ENCODE measurements at regions not wholly inside any gene's neighbourhood (a gene's known extent, or its start where the extent isn't known, plus 50 kb on each side); places are given as distances from the start of the nearest gene placed in this dataset.

DNA sequence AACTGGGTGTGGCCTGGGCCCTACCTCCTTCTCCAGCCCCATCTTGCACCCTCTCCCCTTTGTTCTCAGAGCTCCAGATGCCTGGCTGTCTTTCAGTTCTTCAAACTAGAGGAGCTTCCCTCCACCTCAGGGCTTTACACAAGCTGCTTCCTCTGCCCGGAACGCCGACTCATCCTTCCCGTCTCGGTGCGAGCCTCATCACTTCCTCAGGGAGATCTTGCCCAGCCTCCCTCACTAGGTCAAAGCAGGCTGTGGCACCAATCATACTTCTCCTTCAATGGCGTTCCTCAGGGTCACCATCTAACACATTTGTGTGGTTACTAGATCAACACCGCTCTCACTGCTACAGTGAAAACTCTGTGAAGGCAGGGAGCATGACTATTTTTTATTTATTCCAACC is 56.2 kb upstream of the ZSWIM6 start:
- no TSS peak for BruUV-seq (replicated peaks)
- Histone ChIP-seq H4K20me1 (ENCODE audit: insufficient read depth) (no peaks in the 10 kb centered on the region), H3K79me2 (ENCODE audit: low read depth) (no peaks in the 10 kb centered on the region), H3K36me3 (ENCODE audit: low read depth) (no peaks in the 10 kb centered on the region), H3K27me3 (ENCODE audit: insufficient read depth, low read depth) (no peaks in the 10 kb centered on the region), H3K27ac (peak overlapping the region; percentile 22; the same call in 1 of the 2 replicates), H3K9me2 (ENCODE audit: insufficient read depth) (no peaks in the 10 kb centered on the region), H3F3A (ENCODE audit: insufficient read depth, low read depth) (peaks cover 8% of the 10 kb centered on the region; the same call in 1 of the 2 replicates), H3K4me3 (no peak overlapping the region), H3K9me3 (ENCODE audit: insufficient read depth, low read depth) (no peaks in the 10 kb centered on the region), H3K4me1 (replicated peaks; ENCODE audit: insufficient read depth) (peaks cover 19% of the 10 kb centered on the region), H2AFZ (no peak overlapping the region; the same call in 1 of the 2 replicates), H3K4me2 (no peak overlapping the region)
- intact Hi-C loops (cut with micrococcal nuclease; ENCODE audit: unreplicated experiment) = no loop called here
- TF ChIP-seq, protein P1, sequence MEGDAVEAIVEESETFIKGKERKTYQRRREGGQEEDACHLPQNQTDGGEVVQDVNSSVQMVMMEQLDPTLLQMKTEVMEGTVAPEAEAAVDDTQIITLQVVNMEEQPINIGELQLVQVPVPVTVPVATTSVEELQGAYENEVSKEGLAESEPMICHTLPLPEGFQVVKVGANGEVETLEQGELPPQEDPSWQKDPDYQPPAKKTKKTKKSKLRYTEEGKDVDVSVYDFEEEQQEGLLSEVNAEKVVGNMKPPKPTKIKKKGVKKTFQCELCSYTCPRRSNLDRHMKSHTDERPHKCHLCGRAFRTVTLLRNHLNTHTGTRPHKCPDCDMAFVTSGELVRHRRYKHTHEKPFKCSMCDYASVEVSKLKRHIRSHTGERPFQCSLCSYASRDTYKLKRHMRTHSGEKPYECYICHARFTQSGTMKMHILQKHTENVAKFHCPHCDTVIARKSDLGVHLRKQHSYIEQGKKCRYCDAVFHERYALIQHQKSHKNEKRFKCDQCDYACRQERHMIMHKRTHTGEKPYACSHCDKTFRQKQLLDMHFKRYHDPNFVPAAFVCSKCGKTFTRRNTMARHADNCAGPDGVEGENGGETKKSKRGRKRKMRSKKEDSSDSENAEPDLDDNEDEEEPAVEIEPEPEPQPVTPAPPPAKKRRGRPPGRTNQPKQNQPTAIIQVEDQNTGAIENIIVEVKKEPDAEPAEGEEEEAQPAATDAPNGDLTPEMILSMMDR (conservative IDR thresholded peaks at IDR 0.05) = no peak
- no peak for TF ChIP-seq EZH2 (IDR thresholded peaks at IDR 0.05; ENCODE audit: low read depth)
- POLR2A ChIA-PET (ENCODE audit: unreplicated experiment) = interaction anchor here (0.6 kb wide), 1 partner anchor 449 kb away, joined by 4 read pairs; no protein-coding TSS in a partner anchor
- CTCF ChIA-PET = no interaction called here
- DNase-seq = no peak

GRCh38 chr5:61277190-61277589 is 54.9 kb upstream of the ZSWIM6 start:
- no peak overlapping the region for H3K4me2 ChIP-seq
- intact Hi-C loops (cut with micrococcal nuclease; ENCODE audit: unreplicated experiment) = no loop called here
- H3K36me3 ChIP-seq (ENCODE audit: low read depth) = no peaks in the 10 kb centered on the region
- POLR2A ChIA-PET (ENCODE audit: unreplicated experiment) = no interaction called here
- H3K27ac ChIP-seq = no peak overlapping the region
- H3K4me3 ChIP-seq = no peak overlapping the region
- no peak for TF ChIP-seq EZH2 (IDR thresholded peaks at IDR 0.05; ENCODE audit: low read depth)
- TF ChIP-seq, protein P1 (conservative IDR thresholded peaks at IDR 0.05) = no peak
- no peaks in the 10 kb centered on the region for H4K20me1 ChIP-seq (ENCODE audit: insufficient read depth)
- H3K79me2 ChIP-seq (ENCODE audit: low read depth) = no peaks in the 10 kb centered on the region
- H2AFZ ChIP-seq = no peak overlapping the region
- no peak for DNase-seq
- no TSS peak for BruUV-seq (replicated peaks)
- H3K9me3 ChIP-seq (ENCODE audit: insufficient read depth, low read depth) = no peaks in the 10 kb centered on the region
- H3K9me2 ChIP-seq (ENCODE audit: insufficient read depth) = no peaks in the 10 kb centered on the region
- peaks cover 18% of the 10 kb centered on the region; the same call in 1 of the 2 replicates for H3F3A ChIP-seq (ENCODE audit: insufficient read depth, low read depth)
- H3K27me3 ChIP-seq (ENCODE audit: insufficient read depth, low read depth) = no peaks in the 10 kb centered on the region
- CTCF ChIA-PET = no interaction called here
- peaks cover 28% of the 10 kb centered on the region for H3K4me1 ChIP-seq (replicated peaks; ENCODE audit: insufficient read depth)

DNA sequence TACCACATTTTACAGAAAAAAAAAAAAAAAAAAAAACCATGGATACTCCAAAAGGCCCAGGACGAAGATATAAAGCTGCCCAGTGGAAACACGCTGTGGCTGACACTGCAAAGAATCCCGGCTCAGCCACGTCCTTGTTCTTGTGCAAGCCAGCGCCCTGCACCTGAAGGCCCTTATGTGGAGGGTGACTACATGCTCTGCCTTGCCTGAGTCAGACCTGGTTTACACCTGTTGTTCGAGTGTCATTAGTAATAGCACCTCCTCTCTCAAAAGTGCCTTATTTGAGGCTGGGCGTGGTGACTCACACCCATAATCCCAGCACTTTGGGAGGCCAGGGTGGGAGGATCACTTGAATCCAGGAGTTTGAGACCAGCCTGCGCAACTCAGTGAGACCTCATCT is 54.3 kb upstream of the ZSWIM6 start:
- peaks cover 18% of the 10 kb centered on the region; the same call in 1 of the 2 replicates for H3F3A ChIP-seq (ENCODE audit: insufficient read depth, low read depth)
- no peaks in the 10 kb centered on the region for H3K27me3 ChIP-seq (ENCODE audit: insufficient read depth, low read depth)
- H3K9me3 ChIP-seq (ENCODE audit: insufficient read depth, low read depth) = no peaks in the 10 kb centered on the region
- DNase-seq = peak in 1 of 2 experiments; percentile 66
- no peaks in the 10 kb centered on the region for H3K9me2 ChIP-seq (ENCODE audit: insufficient read depth)
- CTCF ChIA-PET = no interaction called here
- POLR2A ChIA-PET (ENCODE audit: unreplicated experiment) = no interaction called here
- H3K4me3 ChIP-seq = no peak overlapping the region
- intact Hi-C loops (cut with micrococcal nuclease; ENCODE audit: unreplicated experiment) = no loop called here
- H3K79me2 ChIP-seq (ENCODE audit: low read depth) = no peaks in the 10 kb centered on the region
- H3K36me3 ChIP-seq (ENCODE audit: low read depth) = no peaks in the 10 kb centered on the region
- H4K20me1 ChIP-seq (ENCODE audit: insufficient read depth) = no peaks in the 10 kb centered on the region
- peaks cover 28% of the 10 kb centered on the region for H3K4me1 ChIP-seq (replicated peaks; ENCODE audit: insufficient read depth)
- TF ChIP-seq, protein P1 (conservative IDR thresholded peaks at IDR 0.05) = no peak
- TF ChIP-seq EZH2 (IDR thresholded peaks at IDR 0.05; ENCODE audit: low read depth) = no peak
- no peak overlapping the region for H3K4me2 ChIP-seq
- no peak overlapping the region for H3K27ac ChIP-seq
- no peak overlapping the region for H2AFZ ChIP-seq
- BruUV-seq (replicated peaks) = no TSS peak
